ENCODE measurements at regions not wholly inside any gene's neighbourhood (a gene's known extent, or its start where the extent isn't known, plus 50 kb on each side); places are given as distances from the start of the nearest gene placed in this dataset.

- TF ChIP-seq, protein P1, sequence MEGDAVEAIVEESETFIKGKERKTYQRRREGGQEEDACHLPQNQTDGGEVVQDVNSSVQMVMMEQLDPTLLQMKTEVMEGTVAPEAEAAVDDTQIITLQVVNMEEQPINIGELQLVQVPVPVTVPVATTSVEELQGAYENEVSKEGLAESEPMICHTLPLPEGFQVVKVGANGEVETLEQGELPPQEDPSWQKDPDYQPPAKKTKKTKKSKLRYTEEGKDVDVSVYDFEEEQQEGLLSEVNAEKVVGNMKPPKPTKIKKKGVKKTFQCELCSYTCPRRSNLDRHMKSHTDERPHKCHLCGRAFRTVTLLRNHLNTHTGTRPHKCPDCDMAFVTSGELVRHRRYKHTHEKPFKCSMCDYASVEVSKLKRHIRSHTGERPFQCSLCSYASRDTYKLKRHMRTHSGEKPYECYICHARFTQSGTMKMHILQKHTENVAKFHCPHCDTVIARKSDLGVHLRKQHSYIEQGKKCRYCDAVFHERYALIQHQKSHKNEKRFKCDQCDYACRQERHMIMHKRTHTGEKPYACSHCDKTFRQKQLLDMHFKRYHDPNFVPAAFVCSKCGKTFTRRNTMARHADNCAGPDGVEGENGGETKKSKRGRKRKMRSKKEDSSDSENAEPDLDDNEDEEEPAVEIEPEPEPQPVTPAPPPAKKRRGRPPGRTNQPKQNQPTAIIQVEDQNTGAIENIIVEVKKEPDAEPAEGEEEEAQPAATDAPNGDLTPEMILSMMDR (IDR thresholded peaks at IDR 0.05), result no peak
- TF ChIP-seq EZH2 (IDR thresholded peaks at IDR 0.05; ENCODE audit: borderline replicate concordance, insufficient read depth, low read depth, low read length, poor library complexity, severe bottlenecking), result no peak
Observed at GRCh38 chr13:38017320-38017719, 147.7 kb upstream of the TRPC4 start.
